ENCODE measurements at regions not wholly inside any gene's neighbourhood (a gene's known extent, or its start where the extent isn't known, plus 50 kb on each side); places are given as distances from the start of the nearest gene placed in this dataset.
"Not testable (repeated sequence)": the region's sequence is repeated elsewhere in the genome, so short reads cannot be mapped to it uniquely, and the experiment has no call there.

- in situ Hi-C loops (cut with HindIII; ENCODE audit: low pct_ligation_motif_present, low pct_unique_long_range_greater_than_20kb, low sequenced_read_pairs); DNase-seq: not testable (repeated sequence)
These were observed 1090.5 kb upstream of the EDIL3 start for GRCh38 chr5:85475151-85475550.

- in situ Hi-C loops (cut with HindIII; ENCODE audit: low pct_ligation_motif_present, low pct_unique_long_range_greater_than_20kb, low sequenced_read_pairs): no loop called here
- DNase-seq: no peak
These were observed 1091.9 kb upstream of the EDIL3 start for GRCh38 chr5:85476617-85477016.

GRCh38 chr5:85479849-85480248, 1095.2 kb upstream of the EDIL3 start:
- DNase-seq: no peak
- in situ Hi-C loops (cut with HindIII; ENCODE audit: low pct_ligation_motif_present, low pct_unique_long_range_greater_than_20kb, low sequenced_read_pairs): no loop called here

GRCh38 chr5:85484982-85485574, 1100.4 kb upstream of the EDIL3 start:
- no peak for DNase-seq
- in situ Hi-C loops (cut with HindIII; ENCODE audit: low pct_ligation_motif_present, low pct_unique_long_range_greater_than_20kb, low sequenced_read_pairs): no loop called here

DNA sequence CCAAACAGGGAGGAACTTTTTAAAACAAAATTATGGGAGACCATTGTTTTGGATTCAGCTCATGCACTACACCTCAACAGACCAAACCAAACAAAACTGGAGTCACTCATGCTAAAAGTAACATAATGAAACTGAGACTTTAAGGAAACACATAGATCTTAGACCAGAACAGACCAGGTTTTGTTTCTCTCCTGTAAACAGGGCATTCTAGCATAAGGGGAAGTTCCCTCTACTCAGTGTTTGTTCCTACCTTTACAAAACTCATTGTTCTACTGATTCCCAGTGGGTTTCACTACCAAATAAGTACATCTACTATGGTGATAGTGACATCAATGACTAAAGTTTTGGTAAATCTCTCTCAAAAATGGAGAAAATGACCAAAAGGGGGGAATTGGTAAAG, 1103.6 kb upstream of the EDIL3 start:
- in situ Hi-C loops (cut with HindIII; ENCODE audit: low pct_ligation_motif_present, low pct_unique_long_range_greater_than_20kb, low sequenced_read_pairs): no loop called here
- DNase-seq: no peak

- no peak for DNase-seq
- in situ Hi-C loops (cut with HindIII; ENCODE audit: low pct_ligation_motif_present, low pct_unique_long_range_greater_than_20kb, low sequenced_read_pairs): no loop called here
These were observed 1116.2 kb upstream of the EDIL3 start for GRCh38 chr5:85500869-85501268.

GRCh38 chr5:85512896-85513295, 1104.8 kb upstream of the COX7C start:
- DNase-seq: no peak
- in situ Hi-C loops (cut with HindIII; ENCODE audit: low pct_ligation_motif_present, low pct_unique_long_range_greater_than_20kb, low sequenced_read_pairs): no loop called here

DNA sequence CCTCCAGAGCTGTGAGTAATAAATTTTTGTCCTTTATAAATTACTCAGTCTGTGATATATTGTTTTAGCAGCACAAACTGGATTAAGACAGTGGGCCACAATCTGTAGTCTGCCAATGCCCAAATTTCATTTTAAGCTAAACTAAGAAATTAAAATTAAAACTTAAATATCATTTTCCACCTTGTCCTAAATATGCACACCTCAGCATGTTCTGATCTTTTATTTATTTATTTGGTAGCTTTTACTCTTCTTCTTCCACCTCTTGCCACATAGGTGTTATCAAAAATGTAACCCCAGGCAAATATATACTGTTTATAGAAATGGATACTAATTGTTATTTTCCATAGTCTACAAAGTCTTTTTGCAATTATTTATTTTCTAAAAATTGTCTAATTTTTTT, 1102.2 kb upstream of the COX7C start:
- no peak for DNase-seq
- in situ Hi-C loops (cut with HindIII; ENCODE audit: low pct_ligation_motif_present, low pct_unique_long_range_greater_than_20kb, low sequenced_read_pairs): no loop called here

DNA sequence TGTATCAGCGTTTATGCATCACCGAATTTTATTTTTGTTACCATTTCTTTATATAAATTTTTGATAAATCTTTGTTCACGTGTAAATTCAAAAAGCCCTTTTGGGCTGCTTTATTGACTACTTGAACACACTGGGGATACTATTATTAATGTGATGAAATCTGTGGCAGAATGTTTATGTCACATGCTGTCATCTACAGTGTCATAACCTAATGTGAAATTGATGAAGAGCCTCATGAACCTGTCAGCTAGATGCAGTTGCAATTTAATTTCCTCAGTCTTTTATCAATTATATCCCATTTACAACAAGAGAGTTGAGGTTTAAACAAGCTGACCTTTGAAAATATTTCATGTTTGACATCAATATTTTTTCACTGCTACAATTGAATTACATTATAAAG, 1100.4 kb upstream of the COX7C start:
- in situ Hi-C loops (cut with HindIII; ENCODE audit: low pct_ligation_motif_present, low pct_unique_long_range_greater_than_20kb, low sequenced_read_pairs): no loop called here
- no peak for DNase-seq

- in situ Hi-C loops (cut with HindIII; ENCODE audit: low pct_ligation_motif_present, low pct_unique_long_range_greater_than_20kb, low sequenced_read_pairs): no loop called here
- DNase-seq: no peak
These were observed 1084.2 kb upstream of the COX7C start for GRCh38 chr5:85533341-85534047.

DNA sequence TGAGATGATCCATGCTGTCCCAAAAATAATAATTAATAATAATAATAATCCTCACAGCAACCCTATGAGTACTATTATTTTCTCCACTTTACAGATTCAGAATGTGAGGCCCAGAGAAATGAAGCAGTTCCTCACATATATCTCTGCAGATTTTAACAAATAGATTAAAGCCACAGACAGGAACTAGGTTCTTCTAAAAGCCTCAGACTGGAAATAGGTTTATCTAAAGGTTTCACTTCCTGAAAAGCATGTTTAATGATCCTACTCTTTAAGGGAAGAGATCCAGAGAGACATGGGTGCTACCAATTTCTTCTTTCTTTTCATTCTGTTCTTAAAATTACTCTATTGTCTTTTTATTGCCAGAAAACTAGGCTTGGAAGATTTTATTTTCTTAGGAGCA, 1079.4 kb upstream of the COX7C start:
- in situ Hi-C loops (cut with HindIII; ENCODE audit: low pct_ligation_motif_present, low pct_unique_long_range_greater_than_20kb, low sequenced_read_pairs): no loop called here
- DNase-seq: no peak

DNA sequence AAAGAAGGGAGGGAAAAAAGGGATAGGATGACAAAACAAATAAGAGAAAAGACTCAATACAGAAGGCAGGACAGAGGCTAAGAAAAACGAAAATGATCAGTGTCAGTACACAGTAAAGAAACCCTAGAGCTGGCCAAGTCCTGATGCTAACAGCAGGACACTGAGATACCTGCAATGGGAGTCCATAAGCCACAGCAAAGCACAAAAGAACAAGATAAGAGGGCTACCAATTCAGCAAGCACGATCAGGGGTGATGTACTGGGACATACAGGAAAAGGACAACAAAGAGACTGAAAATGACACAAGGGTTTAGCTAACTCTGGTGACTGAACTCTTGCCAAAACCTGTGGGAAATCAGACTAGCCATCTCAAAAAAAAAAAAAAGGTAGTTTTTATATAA, 1072.6 kb upstream of the COX7C start:
- no peak for DNase-seq
- in situ Hi-C loops (cut with HindIII; ENCODE audit: low pct_ligation_motif_present, low pct_unique_long_range_greater_than_20kb, low sequenced_read_pairs): no loop called here

- in situ Hi-C loops (cut with HindIII; ENCODE audit: low pct_ligation_motif_present, low pct_unique_long_range_greater_than_20kb, low sequenced_read_pairs): no loop called here
These were observed 1068.5 kb upstream of the COX7C start for GRCh38 chr5:85549229-85549628.

GRCh38 chr5:85549836-85550599, 1067.7 kb upstream of the COX7C start:
- in situ Hi-C loops (cut with HindIII; ENCODE audit: low pct_ligation_motif_present, low pct_unique_long_range_greater_than_20kb, low sequenced_read_pairs): no loop called here
- DNase-seq: no peak

More at GRCh38 chr5:85549229-85549628, 1068.5 kb upstream of the COX7C start:
- DNase-seq: no peak

DNA sequence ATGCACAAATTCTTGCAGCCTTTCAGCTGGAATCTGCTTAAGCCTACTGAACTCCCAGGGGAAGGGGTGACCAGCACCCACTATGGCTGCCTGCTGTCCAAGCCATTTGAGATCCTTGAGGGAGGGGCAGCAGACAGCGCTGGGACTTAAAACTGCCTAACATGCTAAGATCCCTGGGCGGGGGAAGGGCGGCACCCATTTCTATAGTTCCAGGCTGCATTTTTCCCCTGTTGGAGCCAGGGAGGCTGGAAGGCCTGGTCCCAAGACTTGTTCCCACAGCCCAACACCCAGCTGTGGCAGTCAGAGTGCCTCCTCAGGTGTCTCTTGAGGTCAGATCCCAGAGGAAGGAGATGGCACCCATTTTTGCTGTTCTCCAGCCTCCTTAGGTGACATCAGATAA, 1061.3 kb upstream of the COX7C start:
- no peak for DNase-seq
- in situ Hi-C loops (cut with HindIII; ENCODE audit: low pct_ligation_motif_present, low pct_unique_long_range_greater_than_20kb, low sequenced_read_pairs): no loop called here

DNA sequence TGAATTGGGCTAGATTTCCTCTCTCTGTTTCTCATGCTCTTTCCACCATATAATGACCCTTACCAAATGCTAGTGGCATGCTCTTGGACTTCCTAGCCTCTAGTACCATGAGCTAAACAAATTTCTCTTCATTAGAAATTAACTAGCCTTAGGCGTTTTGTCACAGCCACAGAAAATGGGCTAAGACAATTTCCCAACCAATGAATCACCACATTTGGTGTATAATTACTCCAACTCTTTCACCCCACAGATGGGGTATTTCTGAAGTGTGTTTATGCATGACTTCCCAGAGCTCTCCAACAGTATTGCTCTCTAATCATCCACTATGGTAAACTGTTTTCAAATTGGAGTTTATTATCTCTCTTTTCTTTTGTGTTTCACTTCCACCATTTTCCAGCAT, 1041.1 kb upstream of the COX7C start:
- no peak for DNase-seq
- in situ Hi-C loops (cut with HindIII; ENCODE audit: low pct_ligation_motif_present, low pct_unique_long_range_greater_than_20kb, low sequenced_read_pairs): no loop called here

DNA sequence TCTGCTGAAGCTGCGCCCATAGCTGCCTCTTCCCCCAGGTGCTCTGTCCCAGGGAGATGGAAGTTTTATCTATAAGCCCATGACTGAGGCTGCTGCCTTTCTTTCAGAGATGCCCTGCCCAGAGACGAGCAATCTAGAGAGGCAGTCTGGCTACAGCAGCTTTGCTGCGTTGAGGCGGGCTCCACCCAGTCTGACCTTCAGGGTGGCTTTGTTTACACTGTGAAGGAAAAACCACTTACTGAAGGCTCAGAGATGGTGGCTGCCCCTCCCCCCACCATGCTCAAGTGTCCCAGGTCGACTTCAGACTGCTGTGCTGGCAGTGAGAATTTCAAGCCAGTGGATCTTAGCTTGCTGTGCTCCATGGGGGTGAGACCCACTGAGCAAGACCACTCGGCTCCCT, 1029.9 kb upstream of the COX7C start:
- in situ Hi-C loops (cut with HindIII; ENCODE audit: low pct_ligation_motif_present, low pct_unique_long_range_greater_than_20kb, low sequenced_read_pairs); DNase-seq: not testable (repeated sequence)

DNA sequence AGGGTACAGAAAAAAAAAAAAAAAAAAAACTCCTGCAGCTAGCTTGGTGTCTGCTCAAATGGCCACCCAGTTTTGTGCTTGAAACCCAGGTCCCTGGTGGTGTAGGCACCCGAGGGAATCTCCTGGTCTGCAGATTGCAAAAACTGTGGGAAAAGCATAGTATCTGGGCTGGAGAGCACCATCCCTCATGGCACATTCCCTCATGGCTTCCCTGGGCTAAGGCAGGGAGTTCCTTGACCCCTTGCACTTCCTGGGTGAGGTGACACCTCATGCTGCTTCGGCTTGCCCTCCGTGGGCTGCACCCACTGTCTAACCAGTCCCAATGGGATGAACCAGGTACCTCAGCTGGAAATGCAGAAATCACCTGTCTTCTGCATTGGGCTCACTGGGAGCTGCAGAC, 1029.5 kb upstream of the COX7C start:
- in situ Hi-C loops (cut with HindIII; ENCODE audit: low pct_ligation_motif_present, low pct_unique_long_range_greater_than_20kb, low sequenced_read_pairs): not testable (repeated sequence)

DNA sequence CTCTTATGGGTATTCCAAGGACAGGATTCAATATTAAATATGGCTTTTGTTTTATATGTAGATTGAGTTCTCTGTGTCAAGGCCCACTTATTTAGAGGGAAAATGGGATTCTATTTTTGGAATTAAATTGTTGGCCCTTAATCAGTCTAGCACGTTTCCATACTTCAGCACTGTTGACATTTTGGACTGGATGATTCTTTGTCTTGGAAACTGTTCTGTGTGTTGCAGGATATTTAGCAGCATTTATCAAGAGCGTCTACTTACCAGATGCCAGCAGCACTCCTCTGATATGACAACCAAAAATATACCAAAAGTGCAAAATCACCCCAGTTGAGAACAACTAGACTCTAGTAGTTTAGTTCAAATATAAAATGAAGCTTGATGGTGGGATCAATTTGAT, 1027.0 kb upstream of the COX7C start:
- DNase-seq: no peak
- in situ Hi-C loops (cut with HindIII; ENCODE audit: low pct_ligation_motif_present, low pct_unique_long_range_greater_than_20kb, low sequenced_read_pairs): no loop called here

More for the DNA sequence above, 1029.5 kb upstream of the COX7C start:
- not testable (repeated sequence) for DNase-seq

DNA sequence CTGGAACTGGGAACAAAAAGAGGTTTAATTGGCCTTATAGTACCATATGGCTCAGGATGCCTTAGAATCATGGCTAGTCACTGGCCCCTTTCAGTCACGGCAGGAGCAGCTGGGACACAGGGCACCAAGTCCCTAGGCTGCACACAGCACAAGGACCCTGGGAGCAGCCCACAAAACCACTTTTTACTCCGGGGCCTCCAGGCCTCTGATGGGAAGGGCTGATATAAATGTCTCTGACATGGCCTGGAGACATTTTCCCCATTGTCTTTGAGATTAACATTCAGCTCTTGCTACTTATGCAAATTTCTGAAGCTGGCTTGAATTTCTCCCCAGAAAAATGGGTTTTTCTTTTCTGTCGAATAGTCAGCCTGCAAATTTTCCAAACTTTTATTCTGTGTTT, 1026.4 kb upstream of the COX7C start:
- no peak for DNase-seq
- in situ Hi-C loops (cut with HindIII; ENCODE audit: low pct_ligation_motif_present, low pct_unique_long_range_greater_than_20kb, low sequenced_read_pairs): no loop called here

Data from ACHN (cell line).